Smooth muscle cell (in vitro differentiated cells): ENCODE measurements at regions not wholly inside any gene's neighbourhood (a gene's known extent, or its start where the extent isn't known, plus 50 kb on each side); places are given as distances from the start of the nearest gene placed in this dataset.
A peak's percentile ranks its signal among the peaks of the same experiment; 100 is the strongest.

Experiments used
- DNase-seq: peaks from one replicate; lab custom pipeline; 2025; ENCODE audit not compliant: unreplicated experiment; lab: John Stamatoyannopoulos, UW
- H2AFZ ChIP-seq: fragments of 200-600 bp; sonication (generic); 2 replicates; pipeline ENCODE4 v1.6.0; 2016; ENCODE audit warnings: antibody characterized with exemption, low read depth, mild to moderate bottlenecking
- H3F3A ChIP-seq: fragments of 200-600 bp; sonication (generic); 2 replicates; pipeline ENCODE4 v1.6.0; 2017; ENCODE audit warnings: antibody characterized with exemption, low read depth
- H3K27ac ChIP-seq: fragments of 200-600 bp; sonication (generic); 2 replicates; pipeline ENCODE4 v1.5.1; 2016; ENCODE audit warnings: low read depth, mild to moderate bottlenecking
- H3K27me3 ChIP-seq: fragments of 200-600 bp; sonication (generic); 2 replicates; pipeline ENCODE4 v1.6.1; 2016; ENCODE audit warnings: low read depth, mild to moderate bottlenecking
- H3K36me3 ChIP-seq: fragments of 200-600 bp; sonication (generic); 2 replicates; pipeline ENCODE4 v1.5.1; 2016; ENCODE audit warnings: low read depth
- H3K4me1 ChIP-seq: fragments of 200-600 bp; sonication (generic); 2 replicates; pipeline ENCODE4 v1.5.1; 2016; ENCODE audit warnings: low read depth
- H3K4me2 ChIP-seq: fragments of 200-600 bp; sonication (generic); 2 replicates; pipeline ENCODE4 v1.6.0; 2016; ENCODE audit warnings: mild to moderate bottlenecking
- H3K4me3 ChIP-seq: fragments of 200-600 bp; sonication (generic); 2 replicates; pipeline ENCODE4 v1.5.1; 2016; ENCODE audit warnings: mild to moderate bottlenecking
- H3K79me2 ChIP-seq: fragments of 200-600 bp; sonication (generic); 2 replicates; pipeline ENCODE4 v1.6.0; 2016; ENCODE audit warnings: low read depth, mild to moderate bottlenecking
- H3K9ac ChIP-seq: fragments of 200-600 bp; sonication (generic); 2 replicates; pipeline ENCODE4 v1.6.0; 2016; ENCODE audit warnings: low read depth
- H3K9me3 ChIP-seq: fragments of 200-600 bp; sonication (generic); replicated peaks from 2 replicates; pipeline ENCODE4 v1.5.1; 2016; ENCODE audit warnings: low read depth
- H4K20me1 ChIP-seq: fragments of 200-600 bp; sonication (generic); 2 replicates; pipeline ENCODE4 v1.6.0; 2016; ENCODE audit warnings: low read depth
- WGBS: methylation state at CpG from one replicate; pipeline ENCODE4 v1.1.7; 2016; ENCODE audit warnings: low lambda C conversion rate; 5-methylcytosine and 5-hydroxymethylcytosine counted together
- TF ChIP-seq, protein P1 (sequence below): fragments of 200-600 bp; sonication (generic); IDR thresholded peaks from 2 replicates; pipeline ENCODE4 v1.5.1; 2017; ENCODE audit warnings: borderline replicate concordance, mild to moderate bottlenecking, antibody characterized with exemption; ENCODE audit not compliant: insufficient read depth, poor library complexity, severe bottlenecking

DNA sequence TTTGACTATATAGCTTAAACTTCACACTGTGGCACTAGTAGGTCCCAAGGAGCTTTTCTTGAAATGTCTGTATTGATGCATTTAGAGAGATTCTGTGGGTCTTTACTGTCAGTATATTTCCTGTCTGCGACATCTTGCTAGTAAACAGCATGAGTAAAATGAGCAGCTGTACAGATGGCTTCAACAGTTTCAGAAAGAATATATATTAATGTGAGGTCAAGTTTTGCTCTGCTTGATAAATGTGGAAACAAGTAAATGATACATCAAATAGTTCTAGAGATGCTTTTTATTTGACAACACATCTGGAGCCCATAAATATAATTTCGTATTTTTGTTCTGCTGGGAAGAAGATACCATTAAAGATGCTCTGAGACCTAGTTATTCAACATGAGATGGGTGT lies 310.9 kb upstream of the COL3A1 start:
- Histone ChIP-seq H3K27me3 (no peaks in the 10 kb centered on the region), H3K27ac (no peak overlapping the region), H3K4me1 (peaks cover 19% of the 10 kb centered on the region), H3K4me3 (no peak overlapping the region), H3K36me3 (no peaks in the 10 kb centered on the region), H3K79me2 (no peaks in the 10 kb centered on the region), H3K9me3 (no peaks in the 10 kb centered on the region), H2AFZ (peak overlapping the region; percentile 32), H4K20me1 (no peaks in the 10 kb centered on the region), H3F3A (peaks cover 15% of the 10 kb centered on the region), H3K4me2 (no peak overlapping the region), H3K9ac (no peak overlapping the region)
- WGBS = 85% methylated on average over 2 of the region's 2 CpGs
- DNase-seq = no peak
- TF ChIP-seq, protein P1, sequence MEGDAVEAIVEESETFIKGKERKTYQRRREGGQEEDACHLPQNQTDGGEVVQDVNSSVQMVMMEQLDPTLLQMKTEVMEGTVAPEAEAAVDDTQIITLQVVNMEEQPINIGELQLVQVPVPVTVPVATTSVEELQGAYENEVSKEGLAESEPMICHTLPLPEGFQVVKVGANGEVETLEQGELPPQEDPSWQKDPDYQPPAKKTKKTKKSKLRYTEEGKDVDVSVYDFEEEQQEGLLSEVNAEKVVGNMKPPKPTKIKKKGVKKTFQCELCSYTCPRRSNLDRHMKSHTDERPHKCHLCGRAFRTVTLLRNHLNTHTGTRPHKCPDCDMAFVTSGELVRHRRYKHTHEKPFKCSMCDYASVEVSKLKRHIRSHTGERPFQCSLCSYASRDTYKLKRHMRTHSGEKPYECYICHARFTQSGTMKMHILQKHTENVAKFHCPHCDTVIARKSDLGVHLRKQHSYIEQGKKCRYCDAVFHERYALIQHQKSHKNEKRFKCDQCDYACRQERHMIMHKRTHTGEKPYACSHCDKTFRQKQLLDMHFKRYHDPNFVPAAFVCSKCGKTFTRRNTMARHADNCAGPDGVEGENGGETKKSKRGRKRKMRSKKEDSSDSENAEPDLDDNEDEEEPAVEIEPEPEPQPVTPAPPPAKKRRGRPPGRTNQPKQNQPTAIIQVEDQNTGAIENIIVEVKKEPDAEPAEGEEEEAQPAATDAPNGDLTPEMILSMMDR = no peak

DNA sequence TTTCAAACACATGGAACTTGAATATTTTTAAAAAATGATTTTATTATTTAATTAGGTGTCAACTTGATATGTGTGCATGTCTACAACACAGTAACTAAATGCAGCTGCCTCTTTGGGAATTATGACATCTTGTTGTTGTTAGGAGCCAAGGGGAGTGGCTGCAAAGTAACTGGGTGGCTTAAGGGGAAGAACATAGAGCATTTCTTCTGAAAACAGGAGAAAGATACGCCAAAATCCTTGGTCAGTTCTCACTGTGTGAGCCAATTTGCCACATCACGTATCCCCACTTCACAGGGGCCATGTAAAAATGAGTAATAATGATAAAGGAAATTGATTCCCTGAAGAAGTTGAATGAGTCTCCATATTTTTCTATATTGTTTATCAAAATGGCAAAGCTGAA lies 309.8 kb upstream of the COL3A1 start:
- TF ChIP-seq, protein P1 = no peak
- H3K27me3 ChIP-seq = no peaks in the 10 kb centered on the region
- peak overlapping the region; percentile 77 for H3K4me2 ChIP-seq
- peaks cover 21% of the 10 kb centered on the region for H3F3A ChIP-seq
- peaks cover 19% of the 10 kb centered on the region for H3K4me1 ChIP-seq
- no peak overlapping the region for H3K4me3 ChIP-seq
- H3K36me3 ChIP-seq = no peaks in the 10 kb centered on the region
- H3K27ac ChIP-seq = peak overlapping the region; percentile 49
- H3K79me2 ChIP-seq = no peaks in the 10 kb centered on the region
- no peak for DNase-seq
- H4K20me1 ChIP-seq = no peaks in the 10 kb centered on the region
- no peaks in the 10 kb centered on the region for H3K9me3 ChIP-seq
- 86% methylated on average over 2 of the region's 2 CpGs for WGBS
- no peak overlapping the region for H3K9ac ChIP-seq
- H2AFZ ChIP-seq = peak overlapping the region; percentile 85

DNA sequence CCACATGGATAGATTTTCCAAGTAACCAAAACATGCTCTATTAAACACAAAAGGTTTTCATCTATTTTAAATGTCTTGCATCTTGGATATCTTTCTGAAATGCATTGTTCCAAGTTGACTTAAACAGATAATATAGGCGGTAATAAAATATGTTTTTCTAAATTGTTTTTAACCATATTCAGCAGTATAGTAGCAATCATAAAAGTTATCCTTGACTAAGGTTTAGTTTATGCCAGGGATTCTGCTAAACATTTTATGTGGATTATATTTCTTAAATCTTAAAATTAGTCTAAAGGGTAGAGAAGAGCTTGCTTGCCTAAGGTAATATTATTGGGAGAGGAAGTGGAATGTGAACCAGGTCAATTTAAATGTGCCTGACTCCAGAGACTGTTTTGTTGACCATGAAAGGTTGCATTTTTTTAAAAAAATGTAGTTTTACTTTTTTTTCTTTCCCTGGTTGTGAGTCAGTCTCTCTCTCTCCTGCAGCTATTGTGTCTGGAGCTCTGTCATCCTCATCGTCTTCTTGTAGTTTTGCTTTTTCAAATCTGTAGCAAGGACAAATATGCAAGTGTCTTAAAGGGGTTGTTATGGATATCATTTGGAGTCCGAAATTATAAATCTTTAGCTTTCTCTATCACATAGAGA lies 309.1 kb upstream of the COL3A1 start:
- Histone ChIP-seq H3K4me3 (no peak overlapping the region), H3K27me3 (no peaks in the 10 kb centered on the region), H3K9me3 (no peaks in the 10 kb centered on the region), H3K4me2 (peak overlapping the region; percentile 77), H3K27ac (peak overlapping the region; percentile 49), H3K79me2 (no peaks in the 10 kb centered on the region), H2AFZ (peak overlapping the region; percentile 85), H3K36me3 (no peaks in the 10 kb centered on the region), H3K4me1 (peaks cover 19% of the 10 kb centered on the region), H4K20me1 (no peaks in the 10 kb centered on the region), H3F3A (peaks cover 21% of the 10 kb centered on the region), H3K9ac (no peak overlapping the region)
- no peak for DNase-seq
- 62% methylated on average over 3 of the region's 3 CpGs for WGBS
- TF ChIP-seq, protein P1 = no peak

DNA sequence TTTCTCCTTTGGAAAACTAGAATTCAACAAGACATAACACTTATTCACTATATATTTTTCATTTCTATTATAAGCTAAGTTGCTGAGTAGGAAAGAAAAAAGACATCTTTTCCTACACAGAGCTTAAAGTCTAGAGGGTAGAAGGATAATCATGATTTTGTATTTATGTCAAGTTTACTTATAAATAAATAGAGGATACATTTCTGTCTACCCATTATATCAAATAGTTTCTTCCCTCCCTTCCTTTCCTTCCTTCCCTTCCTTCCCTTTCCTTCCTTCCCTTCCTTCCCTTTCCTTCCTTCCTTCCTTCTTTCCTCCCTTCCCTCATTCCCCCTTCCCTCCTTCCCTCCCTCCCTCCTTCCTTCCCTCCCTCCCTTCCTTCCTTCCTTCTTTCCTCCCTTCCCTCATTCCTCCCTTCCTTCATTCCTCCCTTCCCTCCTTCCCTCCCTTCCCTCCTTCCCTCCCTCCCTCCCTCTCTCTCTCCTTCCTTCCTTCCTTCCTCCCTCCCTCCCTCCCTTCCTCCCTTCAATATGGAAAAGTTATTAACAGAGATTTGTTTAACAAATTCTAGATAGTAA lies 308.4 kb upstream of the COL3A1 start:
- Histone ChIP-seq H4K20me1 (no peaks in the 10 kb centered on the region), H3K27me3 (no peaks in the 10 kb centered on the region), H3K4me1 (peaks cover 19% of the 10 kb centered on the region), H3K9me3 (no peaks in the 10 kb centered on the region), H3K4me2 (peak overlapping the region; percentile 77), H2AFZ (peak overlapping the region; percentile 85), H3K9ac (no peak overlapping the region), H3K27ac (peak overlapping the region; percentile 49), H3K4me3 (no peak overlapping the region), H3K79me2 (no peaks in the 10 kb centered on the region), H3F3A (peaks cover 21% of the 10 kb centered on the region), H3K36me3 (no peaks in the 10 kb centered on the region)
- no peak for DNase-seq
- TF ChIP-seq, protein P1 = no peak
